NCI-H146 treated with DMSO at 0.1 percent for 48 hours (cell line): ENCODE measurements at regions not wholly inside any gene's neighbourhood (a gene's known extent, or its start where the extent isn't known, plus 50 kb on each side); places are given as distances from the start of the nearest gene placed in this dataset.

Source experiments
- DNase-seq: peaks from one replicate; lab custom pipeline; 2025; ENCODE audit not compliant: unreplicated experiment; lab: John Stamatoyannopoulos, UW

DNA sequence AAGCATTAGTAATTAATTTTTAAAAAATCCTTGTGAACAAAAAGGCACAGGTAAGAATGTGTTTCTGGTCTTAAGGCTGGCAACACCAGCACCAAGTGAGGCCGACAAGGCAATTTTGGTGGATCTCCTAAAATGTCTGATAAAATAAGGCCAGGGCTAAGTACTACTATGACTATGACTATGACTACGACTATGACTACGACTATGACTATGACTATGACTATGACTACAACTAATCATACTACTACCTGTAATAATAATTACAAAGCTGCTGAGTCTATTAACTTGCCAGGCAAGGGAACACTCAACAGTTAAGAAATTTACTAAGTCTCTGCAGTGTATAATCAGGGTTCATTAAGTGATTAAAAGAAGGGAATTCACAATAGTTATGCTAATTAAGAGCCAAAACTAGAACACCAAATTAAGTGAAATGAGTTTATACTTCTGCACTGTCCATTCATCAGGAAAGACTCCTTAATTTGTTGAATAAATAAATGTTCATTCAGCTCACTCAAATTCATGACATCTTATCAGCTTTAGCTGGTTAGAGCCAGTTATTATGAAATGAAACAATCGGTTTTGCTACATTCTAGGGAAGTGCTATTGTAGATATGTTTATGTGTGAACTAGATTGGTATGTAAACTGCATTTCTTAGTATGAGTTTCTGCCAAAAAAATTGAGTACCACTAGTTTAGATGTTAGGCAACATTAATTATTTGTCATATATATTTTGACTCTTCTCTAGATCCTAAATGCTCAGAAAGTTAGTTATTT is 1626.2 kb upstream of the PCDH20 start:
- DNase-seq, result no peak

DNA sequence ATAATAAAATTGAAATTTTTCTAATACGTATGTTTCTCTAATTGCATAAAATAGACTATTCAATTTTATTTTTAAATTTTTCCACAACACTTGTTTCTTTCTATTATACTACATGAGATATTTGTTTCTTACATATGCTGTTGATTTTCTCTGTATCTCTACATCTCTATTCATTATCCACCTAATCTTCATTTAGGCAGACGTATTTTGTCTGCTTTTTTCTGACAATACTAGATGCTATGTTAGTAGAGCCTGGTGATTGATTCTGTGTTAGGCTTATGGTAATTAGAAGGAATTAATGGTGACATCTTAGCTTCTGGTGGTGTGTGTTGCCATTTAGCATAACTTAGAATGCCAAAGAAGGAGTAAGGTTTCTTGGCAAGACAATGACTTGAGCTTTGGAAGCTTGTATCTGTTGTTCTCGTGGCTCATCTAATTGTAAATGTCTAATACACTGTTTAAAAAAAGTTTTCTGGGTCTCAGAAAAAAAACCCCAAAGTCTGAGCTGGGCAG is 1610.7 kb upstream of the PCDH20 start:
- DNase-seq, result no peak

DNA sequence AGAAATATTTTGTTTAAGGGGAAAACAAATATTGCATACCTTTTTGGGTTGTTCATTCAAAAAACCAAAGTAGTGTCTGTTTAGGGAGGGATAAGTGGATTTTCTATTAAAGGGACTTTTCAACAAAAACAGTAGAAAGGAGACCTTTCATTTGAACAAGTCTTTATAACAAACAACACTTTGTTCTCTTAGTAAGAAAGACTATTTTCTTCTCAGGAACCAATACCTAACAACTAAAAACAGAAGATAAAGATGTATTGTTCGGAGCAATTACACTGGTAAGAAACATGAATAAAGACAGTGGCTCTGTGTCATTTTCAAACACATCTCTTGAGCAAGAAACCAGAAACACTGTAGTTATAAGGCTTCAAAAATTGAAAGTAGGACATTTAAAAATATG is 1610.1 kb upstream of the PCDH20 start:
- DNase-seq, result no peak

DNA sequence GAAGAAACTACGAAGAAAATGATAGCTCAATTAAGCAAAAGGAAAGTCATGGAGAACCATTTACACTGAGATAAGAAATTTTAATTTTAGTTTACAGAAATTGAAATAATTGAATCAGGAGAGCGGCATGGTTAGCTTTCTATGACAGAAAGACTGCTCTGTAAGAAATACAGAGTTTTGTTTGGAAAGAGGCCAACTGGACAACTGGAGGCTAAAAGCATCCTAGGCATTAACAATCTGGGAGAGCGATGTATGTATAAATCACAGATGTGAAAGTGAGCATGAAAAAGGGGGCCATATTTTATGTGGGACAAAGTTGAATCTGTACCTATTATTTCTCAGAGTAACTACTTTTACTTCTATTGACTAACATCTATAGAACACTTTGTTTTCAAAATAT is 1608.8 kb upstream of the PCDH20 start:
- no peak for DNase-seq

DNA sequence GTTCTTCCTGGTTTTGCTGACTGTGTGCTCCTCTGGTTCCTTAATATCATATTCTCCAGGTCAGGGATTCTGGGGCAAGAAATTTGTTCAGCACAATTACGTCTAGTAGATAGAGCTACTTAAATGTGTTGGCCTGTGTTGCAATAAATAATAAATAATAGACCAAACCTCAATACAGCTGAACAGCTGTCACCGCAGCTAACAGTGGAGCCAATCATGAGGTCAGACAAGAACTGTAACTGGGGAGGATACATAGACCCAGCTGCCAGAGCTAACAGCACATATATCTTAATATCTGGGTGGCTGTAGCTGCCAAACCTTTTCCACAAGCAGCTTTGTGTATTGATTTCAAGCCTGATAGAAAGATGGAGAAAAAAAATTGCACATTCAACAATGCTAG is 1596.3 kb upstream of the PCDH20 start:
- no peak for DNase-seq

DNA sequence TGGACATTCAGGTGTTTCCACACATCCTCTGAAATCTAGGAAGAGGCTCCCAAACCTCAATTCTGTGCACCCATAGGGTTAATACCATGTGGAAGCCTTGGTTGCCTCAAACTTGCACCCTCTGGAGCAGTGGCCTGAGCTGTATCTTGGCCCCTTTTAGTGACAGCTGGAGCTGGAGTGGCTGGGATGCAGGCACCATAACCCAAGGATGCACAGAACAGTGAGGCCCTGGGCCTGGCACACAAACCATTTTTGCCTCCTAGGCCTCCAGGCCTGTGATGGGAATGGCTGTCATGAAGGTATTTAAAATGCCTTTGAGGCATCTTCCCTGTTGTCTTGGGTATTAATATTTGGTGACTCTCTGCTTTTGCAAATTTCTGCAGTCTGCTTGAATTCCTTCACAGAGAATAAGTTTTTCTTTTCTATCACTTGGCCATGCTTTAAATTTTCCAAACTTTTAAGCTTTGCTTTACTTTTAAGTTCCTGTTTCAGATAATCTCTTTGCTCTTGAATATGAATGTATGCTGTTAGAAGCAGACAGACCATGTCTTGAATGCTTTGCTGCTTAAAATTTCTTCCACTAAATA is 1594.5 kb upstream of the PCDH20 start:
- DNase-seq, result no peak

DNA sequence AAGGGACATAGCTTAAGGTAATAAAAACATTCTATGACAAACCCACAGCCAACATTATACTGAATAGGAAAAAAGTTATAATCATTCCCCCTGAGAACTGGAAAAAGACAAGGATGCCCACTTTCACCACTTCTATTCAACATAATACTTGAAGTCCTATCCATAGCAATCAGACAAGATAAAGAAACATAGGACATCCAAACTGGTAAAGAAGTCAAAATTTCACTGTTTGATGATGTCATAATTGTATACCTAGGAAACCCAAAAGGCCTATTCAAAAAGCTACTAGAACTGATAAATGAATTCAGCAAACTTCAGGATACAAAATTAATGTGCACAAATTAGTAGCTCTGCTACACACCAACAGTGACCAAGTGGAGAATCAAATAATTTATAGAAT is 1590.0 kb upstream of the PCDH20 start:
- no peak for DNase-seq

DNA sequence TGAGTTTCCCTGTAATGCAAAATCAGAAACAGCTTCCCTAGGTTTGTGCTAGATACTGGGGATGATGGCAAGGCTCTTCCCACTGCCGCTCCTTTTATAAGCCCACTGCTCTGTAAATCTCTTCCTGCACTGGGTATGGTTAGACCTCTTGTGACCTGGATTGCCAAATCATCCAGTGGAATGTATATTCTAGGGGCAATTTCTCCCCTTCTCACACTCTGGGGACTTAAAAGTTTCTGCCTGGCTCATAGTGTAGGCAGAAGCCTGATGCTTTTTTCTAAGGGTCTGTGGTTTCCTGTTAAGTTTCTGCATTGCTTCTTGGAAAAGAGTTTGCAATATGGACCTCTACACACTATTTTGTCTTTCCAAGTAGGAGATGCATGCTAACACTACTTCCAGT is 1582.0 kb upstream of the PCDH20 start:
- DNase-seq, result no peak

DNA sequence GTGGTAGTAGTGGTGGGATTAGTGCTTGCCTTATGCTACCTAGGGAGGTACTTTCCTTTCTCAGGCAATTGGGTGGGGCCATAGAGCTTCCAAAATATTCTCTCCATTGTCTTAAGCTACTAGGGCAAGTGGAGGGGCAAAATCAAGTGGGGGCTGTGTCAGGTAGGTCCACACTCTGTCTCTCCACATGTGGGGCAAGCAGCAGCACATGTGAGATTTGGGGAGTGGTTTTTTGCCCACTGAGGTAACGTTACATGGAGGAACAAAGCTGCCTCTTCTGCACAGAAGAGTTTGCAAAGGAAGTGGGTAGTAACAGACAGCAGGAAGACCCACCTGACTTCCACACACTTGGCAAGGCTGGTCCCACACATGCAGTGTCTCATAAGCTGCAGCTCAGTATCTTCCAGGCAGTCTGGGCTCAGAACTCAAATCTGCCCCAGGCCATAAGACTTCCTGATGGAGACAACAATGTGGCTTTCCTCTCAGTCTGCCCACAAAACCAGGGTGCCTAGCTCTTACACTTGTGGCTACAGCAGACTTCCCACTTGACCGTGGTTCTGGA is 1581.5 kb upstream of the PCDH20 start:
- no peak for DNase-seq

DNA sequence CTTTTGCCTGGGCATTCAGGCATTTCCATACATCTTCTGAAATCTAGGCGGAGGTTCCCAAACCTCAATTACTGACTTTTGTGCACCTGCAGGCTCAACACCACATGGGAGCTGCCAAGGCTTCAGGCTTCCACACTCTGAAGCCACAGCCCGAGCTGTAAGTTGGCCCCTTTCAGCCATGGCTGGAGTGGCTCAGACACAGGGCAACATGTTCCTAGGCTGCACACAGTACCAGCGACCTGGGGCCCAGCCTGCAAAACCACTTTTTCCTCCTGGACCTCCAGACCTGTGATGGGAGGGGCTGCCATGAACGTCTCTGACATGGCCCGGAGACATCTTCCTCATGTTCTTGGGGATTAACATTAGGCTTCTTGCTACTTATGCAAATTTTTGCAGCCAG is 1558.2 kb upstream of the PCDH20 start:
- DNase-seq, result no peak

DNA sequence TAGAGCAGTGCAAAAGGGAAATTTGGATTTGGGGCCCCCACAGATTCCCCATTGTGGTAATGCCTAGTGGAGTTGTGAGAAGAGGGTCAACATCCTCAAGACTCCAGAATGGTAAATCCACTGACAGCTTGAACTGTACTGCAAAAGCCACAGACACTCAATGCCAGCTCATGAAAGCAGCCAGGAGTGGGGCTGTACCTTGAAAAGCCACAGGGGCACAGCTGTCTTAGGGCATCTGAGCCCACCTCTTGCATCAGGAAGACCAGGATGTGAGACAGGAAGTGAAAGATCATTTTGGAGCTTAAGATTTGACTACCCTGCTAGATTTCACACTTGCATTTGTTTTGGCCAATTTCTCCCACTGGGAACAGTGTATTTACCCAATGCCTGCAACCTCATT is 1548.9 kb upstream of the PCDH20 start:
- DNase-seq, result no peak

DNA sequence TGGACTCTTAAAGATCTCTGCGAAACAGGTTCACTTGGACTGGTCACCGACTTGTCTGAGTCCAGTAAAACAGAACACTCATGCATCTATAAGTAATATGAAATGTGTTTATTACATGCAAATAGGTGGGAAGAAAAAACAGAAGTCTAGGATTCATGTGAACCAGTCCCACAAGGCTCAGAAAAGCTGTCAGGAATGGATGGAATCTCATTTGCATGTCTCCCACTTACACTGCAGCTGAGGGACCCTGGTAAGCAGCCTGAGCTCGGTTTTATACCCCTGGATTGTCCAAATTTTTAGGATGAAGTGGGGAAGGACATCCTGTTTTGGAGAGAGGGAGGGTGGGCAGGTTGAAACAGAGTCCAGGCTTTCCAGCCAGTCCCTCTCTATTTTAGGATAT is 1545.1 kb upstream of the PCDH20 start:
- DNase-seq, result no peak

DNA sequence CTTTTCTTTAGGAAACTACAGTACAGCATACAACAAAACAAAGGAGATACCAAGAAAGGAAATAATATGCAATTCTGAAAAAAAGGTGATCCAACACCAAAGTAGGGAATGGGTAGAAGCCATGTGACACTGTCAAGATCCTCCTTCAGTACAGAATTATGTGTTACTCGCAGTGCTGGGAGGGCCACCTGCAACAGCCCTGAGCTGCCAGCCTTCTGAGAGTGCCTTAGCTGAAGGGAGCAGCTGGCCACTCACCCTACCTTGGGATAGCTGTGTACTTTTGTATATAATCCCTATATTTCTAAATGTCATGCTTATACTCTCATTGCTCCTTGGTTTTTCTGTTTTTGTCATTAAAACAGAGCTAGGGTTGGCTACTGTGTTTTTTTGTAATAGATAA is 1518.2 kb upstream of the PCDH20 start:
- no peak for DNase-seq

DNA sequence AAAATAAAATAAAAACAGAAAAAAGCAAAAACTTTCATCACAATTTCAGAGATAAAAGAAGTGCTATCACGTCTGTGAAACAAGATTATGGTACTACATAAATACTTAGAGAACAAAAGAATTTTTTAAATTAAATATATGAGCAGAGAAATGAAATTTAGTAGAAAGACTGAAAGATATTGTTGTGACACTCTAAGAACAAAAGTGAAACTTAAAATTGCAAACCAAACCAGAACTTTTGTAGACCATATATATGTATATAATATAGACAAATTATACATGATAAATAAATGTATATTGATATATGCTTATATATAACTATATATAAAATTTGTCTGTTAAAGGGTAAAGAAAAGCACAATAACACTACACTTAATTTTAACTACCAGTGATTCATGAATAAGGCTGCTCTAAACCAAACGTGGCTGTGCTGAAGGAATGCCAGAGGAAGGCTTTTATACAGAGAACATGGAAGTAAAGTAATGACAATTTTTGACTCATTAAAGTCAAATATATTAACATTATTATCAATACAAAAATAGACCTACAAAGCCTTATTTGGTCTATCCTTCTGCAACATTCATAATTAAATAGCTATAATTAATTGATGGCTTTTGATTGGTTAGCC is 1516.7 kb upstream of the PCDH20 start:
- DNase-seq, result no peak

DNA sequence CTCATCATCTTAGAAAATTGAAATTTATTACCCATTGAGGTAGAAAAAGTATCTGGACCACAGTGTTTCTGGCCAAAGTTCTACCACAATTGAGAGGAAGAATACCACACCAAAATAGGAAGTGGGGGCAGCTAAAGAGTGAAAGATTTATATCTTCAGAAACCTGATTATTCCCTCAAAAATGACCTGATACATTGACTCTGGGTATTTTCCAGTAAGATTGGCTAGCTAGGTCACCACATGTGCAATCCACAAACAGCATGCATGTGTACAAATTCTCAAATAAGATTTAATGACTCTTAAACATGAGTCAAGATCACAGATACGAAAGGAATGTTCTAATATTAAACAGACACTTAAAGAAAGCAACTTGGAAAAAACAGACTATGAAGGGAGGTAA is 1516.2 kb upstream of the PCDH20 start:
- DNase-seq, result no peak

DNA sequence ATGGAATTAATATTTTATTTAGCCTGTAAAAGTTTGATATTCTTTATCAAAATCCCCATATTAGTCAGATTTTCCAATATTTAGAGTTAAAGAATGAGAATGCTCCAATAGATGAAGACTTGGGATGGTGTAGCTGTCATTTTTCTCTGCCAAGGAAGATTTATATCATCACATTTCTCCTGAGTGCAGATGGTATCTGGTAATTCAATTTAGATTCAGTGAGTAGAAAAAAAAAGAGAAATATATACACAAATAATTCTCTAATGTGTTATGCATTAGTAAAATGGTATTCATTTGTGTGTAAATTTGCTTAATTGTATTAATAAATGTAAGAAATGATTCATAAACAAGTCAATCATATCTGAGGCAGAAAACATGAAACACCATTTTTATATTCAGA is 1508.7 kb upstream of the PCDH20 start:
- DNase-seq, result no peak

DNA sequence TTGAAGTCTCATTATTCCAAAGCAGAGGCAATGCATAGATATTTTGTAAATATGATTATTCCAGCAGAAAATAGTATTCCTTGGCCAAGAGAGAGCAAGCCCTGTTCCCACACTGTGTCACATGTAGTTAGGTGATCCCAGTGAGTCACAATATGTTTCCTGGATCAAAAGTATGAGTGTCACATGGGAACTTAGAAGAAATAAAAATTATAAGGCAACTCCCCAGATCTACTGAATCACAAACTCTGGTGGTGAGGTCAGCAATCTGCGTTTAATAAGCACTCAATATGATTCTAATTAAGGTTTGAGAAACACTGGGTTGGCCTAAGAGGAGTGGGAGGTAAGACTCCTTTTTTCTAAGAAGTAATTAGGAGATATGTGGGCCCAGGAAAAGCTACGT is 1504.5 kb upstream of the PCDH20 start:
- no peak for DNase-seq

DNA sequence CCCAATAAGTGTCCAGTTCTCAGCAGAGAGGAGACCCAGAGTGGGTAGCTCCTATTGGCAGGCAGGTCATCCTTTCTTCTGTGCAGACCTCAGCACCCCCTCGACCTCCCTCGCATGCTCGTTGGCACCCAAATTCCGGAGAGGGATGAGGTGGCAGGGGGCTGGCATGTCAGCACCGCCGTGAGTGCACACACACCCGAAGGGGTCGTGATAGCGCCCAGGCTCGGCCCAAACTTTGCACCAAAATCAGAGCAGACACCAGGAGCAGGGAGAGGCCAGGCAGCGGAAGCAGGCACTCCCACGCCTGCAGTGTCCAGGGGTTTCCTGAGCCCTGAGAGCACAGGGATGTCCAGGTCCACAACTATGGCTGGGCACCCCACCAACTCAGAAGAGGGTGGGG is 1503.8 kb upstream of the PCDH20 start:
- no peak for DNase-seq

DNA sequence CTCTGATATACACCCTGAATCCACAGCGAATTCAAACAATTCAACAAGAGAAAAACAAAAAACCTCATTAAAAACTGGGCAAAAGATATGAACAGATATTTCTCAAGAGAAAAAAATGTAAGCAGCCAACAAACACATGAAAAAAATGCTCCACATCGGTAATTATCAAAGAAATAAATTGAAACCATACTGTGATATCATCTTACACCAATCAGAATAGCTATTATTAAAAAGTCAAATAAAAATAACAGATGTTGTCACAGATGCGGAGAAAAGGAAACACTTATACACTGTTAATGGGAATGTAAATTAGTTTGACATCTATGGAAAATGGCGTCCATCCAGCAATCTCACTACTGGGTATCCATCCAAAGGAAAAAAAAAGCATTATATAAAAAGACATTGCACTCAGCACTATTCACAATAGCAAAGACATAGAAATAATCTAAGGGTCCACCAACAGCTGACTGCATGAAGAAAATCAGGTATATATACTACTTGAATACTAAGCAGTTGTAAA is 1495.0 kb upstream of the PCDH20 start:
- no peak for DNase-seq

DNA sequence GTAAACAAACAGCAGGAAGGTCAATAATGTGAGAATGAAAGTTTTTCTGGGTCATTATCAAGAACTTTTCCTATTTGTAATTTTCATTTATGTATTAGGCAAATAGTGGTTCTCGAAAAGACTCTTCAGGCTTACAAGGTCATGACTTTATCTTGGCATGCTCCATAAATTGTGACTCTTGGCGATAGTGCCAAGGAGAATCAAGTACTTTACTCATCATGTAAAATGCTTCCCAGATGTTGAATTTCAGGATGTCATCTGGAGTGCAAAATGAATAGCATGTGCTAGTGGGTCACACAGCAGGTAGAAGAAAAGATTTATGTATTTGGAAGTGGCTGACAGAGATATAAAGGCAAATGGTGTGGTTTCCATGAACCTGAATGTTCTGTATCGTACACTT is 1492.7 kb upstream of the PCDH20 start:
- DNase-seq, result no peak

DNA sequence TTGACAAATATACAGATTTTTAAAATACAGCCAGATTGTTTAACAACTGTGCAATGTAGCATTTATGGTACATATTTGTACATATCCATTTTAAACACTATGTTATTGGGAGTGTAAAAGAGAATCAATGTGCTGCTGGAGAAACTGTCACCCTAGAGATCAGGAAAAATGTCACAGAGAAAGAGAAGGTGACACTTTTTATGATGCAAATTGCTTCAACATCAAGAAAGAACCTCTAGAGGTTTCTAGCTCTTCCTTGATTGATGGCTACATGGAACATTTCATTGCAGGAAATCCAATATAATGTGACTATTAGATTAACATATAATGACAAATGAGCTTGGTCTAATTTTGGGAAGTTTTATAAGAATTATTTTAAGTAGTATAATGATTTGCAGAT is 1491.2 kb upstream of the PCDH20 start:
- DNase-seq, result no peak

DNA sequence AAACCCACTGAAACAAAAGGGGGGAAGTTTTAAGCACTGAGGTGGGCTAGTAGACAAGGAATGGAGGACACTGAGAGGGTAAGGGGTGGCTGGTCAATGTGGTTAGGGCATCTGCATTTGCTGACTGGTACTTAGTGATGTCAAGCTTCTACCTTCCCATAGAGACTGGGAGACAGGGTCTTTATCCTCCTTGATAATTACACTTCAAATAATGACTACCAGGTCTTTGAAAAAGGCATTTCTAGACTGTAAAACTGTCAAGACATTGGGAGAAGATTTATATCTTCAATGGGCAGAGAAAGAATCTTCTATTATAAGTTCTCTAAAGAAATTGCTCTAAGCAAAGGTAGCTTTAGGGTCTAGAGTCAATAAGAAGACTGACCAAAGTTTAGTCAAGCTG is 1490.8 kb upstream of the PCDH20 start:
- DNase-seq, result no peak
